ENCODE measurements at regions not wholly inside any gene's neighbourhood (a gene's known extent, or its start where the extent isn't known, plus 50 kb on each side); places are given as distances from the start of the nearest gene placed in this dataset.

- Histone ChIP-seq H3K4me2 (ENCODE audit: low read length) (no peak overlapping the region), H3K9me3 (ENCODE audit: low read length) (no peaks in the 10 kb centered on the region), H3K27ac (ENCODE audit: low read depth, low read length, poor library complexity, severe bottlenecking) (no peak overlapping the region), H4K20me1 (ENCODE audit: insufficient read depth, low read length) (no peaks in the 10 kb centered on the region), H3K4me3 (ENCODE audit: low read depth, low read length, poor library complexity, severe bottlenecking) (no peak overlapping the region), H3K36me3 (ENCODE audit: insufficient read depth, low read length) (no peaks in the 10 kb centered on the region), H3K79me2 (ENCODE audit: insufficient read depth, low read depth, low read length) (no peaks in the 10 kb centered on the region), H2AFZ (ENCODE audit: low read length) (no peak overlapping the region), H3K9me2 (ENCODE audit: insufficient read depth, low read length) (no peaks in the 10 kb centered on the region), H3K4me1 (ENCODE audit: insufficient read depth, low read length, poor library complexity, severe bottlenecking) (no peaks in the 10 kb centered on the region)
- no peak for DNase-seq (ENCODE audit: low spot score)
- POLR2A ChIA-PET, result interaction anchor here (0.6 kb wide), 2 partner anchors 42 to 335 kb away, joined by 3 to 4 read pairs; no protein-coding TSS in a partner anchor
- CTCF ChIA-PET (ENCODE audit: unreplicated experiment), result no interaction called here
- intact Hi-C loops (cut with micrococcal nuclease; ENCODE audit: unreplicated experiment), result no loop called here
- TF ChIP-seq EZH2phosphoT487 (IDR thresholded peaks at IDR 0.05; ENCODE audit: borderline replicate concordance, low read depth, low read length) (no peak), CTCF (conservative IDR thresholded peaks at IDR 0.05; ENCODE audit: low read length) (no peak)
- no TSS peak for BruUV-seq (replicated peaks)
Observed at GRCh38 chr1:170339534-170339933, 192.4 kb upstream of the GORAB start.

DNA sequence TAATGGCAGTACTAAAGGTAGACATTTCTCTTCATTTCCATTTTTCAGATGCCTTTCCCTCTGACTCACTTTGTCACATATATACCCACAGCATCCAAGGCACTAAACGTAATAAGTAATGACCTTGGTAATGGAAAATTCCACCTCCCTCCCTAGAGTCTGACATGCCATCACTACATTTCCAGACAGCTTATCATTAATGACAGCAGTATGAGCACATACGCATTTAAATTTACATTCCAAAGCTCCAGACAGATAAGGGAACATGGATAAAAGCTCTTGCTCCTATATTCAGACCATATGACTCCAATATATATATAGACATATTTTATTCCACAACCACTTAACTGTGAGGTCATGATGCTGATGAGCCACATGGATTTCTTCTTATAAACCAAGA, 191.7 kb upstream of the GORAB start:
- POLR2A ChIA-PET, result no interaction called here
- no peaks in the 10 kb centered on the region for H3K36me3 ChIP-seq (ENCODE audit: insufficient read depth, low read length)
- H4K20me1 ChIP-seq (ENCODE audit: insufficient read depth, low read length), result no peaks in the 10 kb centered on the region
- no peaks in the 10 kb centered on the region for H3K9me2 ChIP-seq (ENCODE audit: insufficient read depth, low read length)
- H3K4me3 ChIP-seq (ENCODE audit: low read depth, low read length, poor library complexity, severe bottlenecking), result no peak overlapping the region
- TF ChIP-seq CTCF (conservative IDR thresholded peaks at IDR 0.05; ENCODE audit: low read length) (no peak), EZH2phosphoT487 (IDR thresholded peaks at IDR 0.05; ENCODE audit: borderline replicate concordance, low read depth, low read length) (no peak)
- H3K27ac ChIP-seq (ENCODE audit: low read depth, low read length, poor library complexity, severe bottlenecking), result no peak overlapping the region
- H2AFZ ChIP-seq (ENCODE audit: low read length), result no peak overlapping the region
- BruUV-seq (replicated peaks), result no TSS peak
- CTCF ChIA-PET (ENCODE audit: unreplicated experiment), result no interaction called here
- no peaks in the 10 kb centered on the region for H3K4me1 ChIP-seq (ENCODE audit: insufficient read depth, low read length, poor library complexity, severe bottlenecking)
- H3K4me2 ChIP-seq (ENCODE audit: low read length), result no peak overlapping the region
- DNase-seq (ENCODE audit: low spot score), result no peak
- H3K79me2 ChIP-seq (ENCODE audit: insufficient read depth, low read depth, low read length), result no peaks in the 10 kb centered on the region
- no peaks in the 10 kb centered on the region for H3K9me3 ChIP-seq (ENCODE audit: low read length)
- intact Hi-C loops (cut with micrococcal nuclease; ENCODE audit: unreplicated experiment), result no loop called here

DNA sequence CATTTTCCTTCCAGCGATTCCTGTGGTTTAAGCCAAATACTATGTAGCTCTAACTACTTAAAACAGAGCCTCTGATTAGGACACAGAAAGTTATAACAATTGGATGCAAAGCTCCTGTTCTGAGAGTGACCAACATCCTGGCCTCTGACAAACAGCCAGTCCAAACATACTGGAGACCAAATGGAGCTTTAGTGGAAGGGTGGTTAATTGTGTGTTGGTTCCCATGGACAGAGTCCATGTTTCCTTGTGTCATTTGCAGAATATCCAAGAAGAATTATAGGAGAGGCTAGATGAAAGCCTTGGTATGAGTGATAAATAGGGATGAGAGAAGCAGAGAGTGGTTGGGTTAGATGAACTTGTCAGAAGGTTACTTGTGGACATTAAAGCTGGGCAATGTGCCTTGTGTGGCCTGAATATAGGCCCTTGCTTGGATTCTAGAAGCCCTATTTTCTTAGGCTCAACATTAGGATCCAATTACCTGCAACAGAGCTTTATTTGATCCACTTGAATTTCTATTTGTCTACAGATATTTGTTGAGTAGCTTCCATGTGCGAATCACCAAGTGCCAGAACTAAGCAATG, 180.5 kb upstream of the GORAB start:
- no peak for TF ChIP-seq CTCF (conservative IDR thresholded peaks at IDR 0.05; ENCODE audit: low read length)
- Histone ChIP-seq H2AFZ (ENCODE audit: low read length) (no peak overlapping the region), H3K4me3 (ENCODE audit: low read depth, low read length, poor library complexity, severe bottlenecking) (no peak overlapping the region), H3K27ac (ENCODE audit: low read depth, low read length, poor library complexity, severe bottlenecking) (no peak overlapping the region), H3K79me2 (ENCODE audit: insufficient read depth, low read depth, low read length) (no peaks in the 10 kb centered on the region), H3K9me3 (ENCODE audit: low read length) (no peaks in the 10 kb centered on the region), H4K20me1 (ENCODE audit: insufficient read depth, low read length) (no peaks in the 10 kb centered on the region), H3K36me3 (ENCODE audit: insufficient read depth, low read length) (no peaks in the 10 kb centered on the region), H3K4me1 (ENCODE audit: insufficient read depth, low read length, poor library complexity, severe bottlenecking) (no peaks in the 10 kb centered on the region), H3K4me2 (ENCODE audit: low read length) (no peak overlapping the region), H3K9me2 (ENCODE audit: insufficient read depth, low read length) (no peaks in the 10 kb centered on the region)
- no peak for DNase-seq (ENCODE audit: low spot score)
- intact Hi-C loops (cut with micrococcal nuclease; ENCODE audit: unreplicated experiment), result no loop called here
- no TSS peak for BruUV-seq (replicated peaks)
- ChIA-PET POLR2A (no interaction called here), CTCF (ENCODE audit: unreplicated experiment) (no interaction called here)

Measured in OCI-LY7 (cell line).